ENCODE measurements at regions not wholly inside any gene's neighbourhood (a gene's known extent, or its start where the extent isn't known, plus 50 kb on each side); places are given as distances from the start of the nearest gene placed in this dataset.

GRCh38 chr4:18630218-18631110 is 608.9 kb upstream of the LCORL start:
- no peak for DNase-seq
- Histone ChIP-seq H3K36me3 (no peaks in the 10 kb centered on the region), H3K27me3 (no peaks in the 10 kb centered on the region), H3K4me1 (no peaks in the 10 kb centered on the region), H3K27ac (no peak overlapping the region), H3K4me3 (no peak overlapping the region), H3K9me3 (no peaks in the 10 kb centered on the region)
- intact Hi-C loops (cut with DNase I; ENCODE audit: low total_unique reads) (no loop called here), in situ Hi-C loops (cut with MboI; ENCODE audit: low pct_ligation_motif_present in 1 of 4, low pct_unique_long_range_greater_than_20kb in 1 of 4, low sequenced_read_pairs in 3 of 4) (no loop called here)
- TF ChIP-seq POLR2AphosphoS5 (IDR thresholded peaks at IDR 0.05) (no peak), POLR2A (IDR thresholded peaks at IDR 0.05) (no peak), EP300 (IDR thresholded peaks at IDR 0.05; ENCODE audit: low read depth) (no peak)
- TF ChIP-seq, protein P1, sequence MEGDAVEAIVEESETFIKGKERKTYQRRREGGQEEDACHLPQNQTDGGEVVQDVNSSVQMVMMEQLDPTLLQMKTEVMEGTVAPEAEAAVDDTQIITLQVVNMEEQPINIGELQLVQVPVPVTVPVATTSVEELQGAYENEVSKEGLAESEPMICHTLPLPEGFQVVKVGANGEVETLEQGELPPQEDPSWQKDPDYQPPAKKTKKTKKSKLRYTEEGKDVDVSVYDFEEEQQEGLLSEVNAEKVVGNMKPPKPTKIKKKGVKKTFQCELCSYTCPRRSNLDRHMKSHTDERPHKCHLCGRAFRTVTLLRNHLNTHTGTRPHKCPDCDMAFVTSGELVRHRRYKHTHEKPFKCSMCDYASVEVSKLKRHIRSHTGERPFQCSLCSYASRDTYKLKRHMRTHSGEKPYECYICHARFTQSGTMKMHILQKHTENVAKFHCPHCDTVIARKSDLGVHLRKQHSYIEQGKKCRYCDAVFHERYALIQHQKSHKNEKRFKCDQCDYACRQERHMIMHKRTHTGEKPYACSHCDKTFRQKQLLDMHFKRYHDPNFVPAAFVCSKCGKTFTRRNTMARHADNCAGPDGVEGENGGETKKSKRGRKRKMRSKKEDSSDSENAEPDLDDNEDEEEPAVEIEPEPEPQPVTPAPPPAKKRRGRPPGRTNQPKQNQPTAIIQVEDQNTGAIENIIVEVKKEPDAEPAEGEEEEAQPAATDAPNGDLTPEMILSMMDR (IDR thresholded peaks at IDR 0.05): no peak
- 89% methylated on average over 21 of the region's 29 CpGs; no CpG with 5 or more reads in 1 of the 2 donors for WGBS, 2 donors (ENCODE audit: low coverage in 1 of 2)

DNA sequence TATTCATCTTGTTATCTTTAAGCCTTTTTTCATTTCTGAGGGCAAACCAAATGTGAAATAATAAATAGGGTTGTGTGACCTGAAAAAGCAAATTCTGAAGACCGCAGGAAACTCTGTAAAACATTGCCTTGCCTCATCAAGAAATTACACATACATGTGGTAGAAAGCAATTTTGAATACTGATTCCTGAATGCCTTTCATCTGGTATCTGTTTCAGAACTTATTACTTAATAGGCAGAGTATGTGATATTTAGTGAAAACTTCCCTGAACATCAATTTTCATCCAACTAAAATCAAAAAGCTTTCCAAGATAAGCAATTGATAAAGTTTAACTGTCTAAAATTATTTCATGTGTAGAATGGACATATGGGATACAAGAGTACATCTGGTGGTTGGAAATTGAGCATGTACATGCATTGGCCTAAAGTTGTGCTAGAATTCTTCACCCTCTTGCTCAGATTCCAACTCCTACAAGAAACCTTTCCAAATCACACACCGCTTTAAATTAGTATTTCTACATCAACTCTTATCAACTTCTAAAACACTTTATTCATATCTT is 606.0 kb upstream of the LCORL start:
- no peaks in the 10 kb centered on the region for H3K27me3 ChIP-seq
- no peak for DNase-seq
- intact Hi-C loops (cut with DNase I; ENCODE audit: low total_unique reads): no loop called here
- no peak overlapping the region for H3K4me3 ChIP-seq
- H3K36me3 ChIP-seq: no peaks in the 10 kb centered on the region
- no peaks in the 10 kb centered on the region for H3K4me1 ChIP-seq
- no peak overlapping the region for H3K27ac ChIP-seq
- WGBS, 2 donors (ENCODE audit: low coverage in 1 of 2): 89 to 91% methylated on average over 2 of the region's 2 CpGs
- no peaks in the 10 kb centered on the region for H3K9me3 ChIP-seq
- in situ Hi-C loops (cut with MboI; ENCODE audit: low pct_ligation_motif_present in 1 of 4, low pct_unique_long_range_greater_than_20kb in 1 of 4, low sequenced_read_pairs in 3 of 4): no loop called here
- TF ChIP-seq POLR2A (IDR thresholded peaks at IDR 0.05): no peak
- TF ChIP-seq POLR2AphosphoS5 (IDR thresholded peaks at IDR 0.05): no peak
- TF ChIP-seq EP300 (IDR thresholded peaks at IDR 0.05; ENCODE audit: low read depth): no peak
- TF ChIP-seq, protein P1 (IDR thresholded peaks at IDR 0.05): no peak

DNA sequence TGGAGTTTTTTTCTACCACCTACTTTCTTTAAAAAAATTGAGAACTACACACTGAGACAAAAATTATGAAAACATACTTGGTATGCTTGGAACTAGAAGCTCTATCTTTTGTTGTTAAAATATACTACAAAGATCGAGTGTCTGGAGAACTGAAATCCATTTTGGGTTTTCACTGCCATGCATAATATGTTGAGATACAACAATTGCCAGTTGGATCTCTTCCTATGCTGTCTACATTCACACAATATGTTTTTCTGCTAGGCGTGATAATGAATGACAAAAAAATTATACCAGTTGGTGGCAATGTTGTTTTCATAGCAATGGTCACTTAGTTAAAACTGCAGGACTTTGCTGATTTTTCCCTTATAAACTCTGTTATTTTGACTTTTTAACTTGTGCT is 605.4 kb upstream of the LCORL start:
- WGBS, 2 donors (ENCODE audit: low coverage in 1 of 2): 58 to 72% methylated on average over 2 of the region's 2 CpGs

GRCh38 chr4:18626366-18626765 is 604.8 kb upstream of the LCORL start:
- Histone ChIP-seq H3K27ac (no peak overlapping the region), H3K4me1 (no peaks in the 10 kb centered on the region), H3K36me3 (no peaks in the 10 kb centered on the region), H3K9me3 (no peaks in the 10 kb centered on the region), H3K27me3 (no peaks in the 10 kb centered on the region), H3K4me3 (no peak overlapping the region)
- no peak for DNase-seq
- intact Hi-C loops (cut with DNase I; ENCODE audit: low total_unique reads): no loop called here
- in situ Hi-C loops (cut with MboI; ENCODE audit: low pct_ligation_motif_present in 1 of 4, low pct_unique_long_range_greater_than_20kb in 1 of 4, low sequenced_read_pairs in 3 of 4): no loop called here
- TF ChIP-seq, protein P1 (IDR thresholded peaks at IDR 0.05): no peak
- TF ChIP-seq EP300 (IDR thresholded peaks at IDR 0.05; ENCODE audit: low read depth) (no peak), POLR2AphosphoS5 (IDR thresholded peaks at IDR 0.05) (no peak), POLR2A (IDR thresholded peaks at IDR 0.05) (no peak)

More for the DNA sequence above, 605.4 kb upstream of the LCORL start:
- no peaks in the 10 kb centered on the region for H3K36me3 ChIP-seq
- no peaks in the 10 kb centered on the region for H3K9me3 ChIP-seq
- H3K4me1 ChIP-seq: no peaks in the 10 kb centered on the region
- no peak overlapping the region for H3K27ac ChIP-seq
- DNase-seq: no peak
- no peak overlapping the region for H3K4me3 ChIP-seq
- H3K27me3 ChIP-seq: no peaks in the 10 kb centered on the region
- TF ChIP-seq POLR2AphosphoS5 (IDR thresholded peaks at IDR 0.05) (no peak), EP300 (IDR thresholded peaks at IDR 0.05; ENCODE audit: low read depth) (no peak), POLR2A (IDR thresholded peaks at IDR 0.05) (no peak)
- TF ChIP-seq, protein P1 (IDR thresholded peaks at IDR 0.05): no peak
- intact Hi-C loops (cut with DNase I; ENCODE audit: low total_unique reads): no loop called here
- in situ Hi-C loops (cut with MboI; ENCODE audit: low pct_ligation_motif_present in 1 of 4, low pct_unique_long_range_greater_than_20kb in 1 of 4, low sequenced_read_pairs in 3 of 4): no loop called here

Data from transverse colon (tissue), 4 donors.